PC-3 (cell line): ENCODE measurements at regions not wholly inside any gene's neighbourhood (a gene's known extent, or its start where the extent isn't known, plus 50 kb on each side); places are given as distances from the start of the nearest gene placed in this dataset.
A peak's percentile ranks its signal among the peaks of the same experiment; 100 is the strongest.
"Not testable (repeated sequence)": the region's sequence is repeated elsewhere in the genome, so short reads cannot be mapped to it uniquely, and the experiment has no call there.

Experiments used
- ATAC-seq: fragments of 200-7000 bp; cut with Tn5 transposase; 2 replicates; pipeline ENCODE4 v1.9.1; 2020; ENCODE audit warnings: mild to moderate bottlenecking, moderate library complexity
- BruUV-seq: library from RNA; stranded (reverse); fragments of 400-500 nt; replicated peaks from 2 replicates; lab custom pipeline; 2021; lab: Mats Ljungman, UMichigan
- CTCF ChIA-PET: fragments of 300-600 bp; sonication (Branson Sonifier 250); formaldehyde crosslinking; loops from one replicate; lab custom pipeline; 2022; ENCODE audit warnings: antibody characterized with exemption; lab: Charles Lee
- POLR2A ChIA-PET: fragments of 300-600 bp; sonication (Branson Sonifier 250); formaldehyde crosslinking; loops from one replicate; lab custom pipeline; 2022; ENCODE audit warnings: antibody characterized with exemption; ENCODE audit not compliant: unreplicated experiment; lab: Charles Lee
- DNase-seq: peaks from one replicate; pipeline ENCODE4 v3.0.0-alpha.2; 2015
- H2AFZ ChIP-seq: fragments of 300-600 bp; sonication (generic); 2 replicates; pipeline ENCODE4 v1.6.0; 2016; ENCODE audit warnings: antibody characterized with exemption, low read length
- H3F3A ChIP-seq: fragments of 300-600 bp; sonication (generic); one replicate; pipeline ENCODE4 v1.6.0; 2017; ENCODE audit warnings: antibody characterized with exemption, low read length, control low read depth, mild to moderate bottlenecking; ENCODE audit not compliant: unreplicated experiment
- H3K27ac ChIP-seq: fragments of 300-600 bp; sonication (generic); 2 replicates; pipeline ENCODE4 v1.5.1; 2016; ENCODE audit warnings: mild to moderate bottlenecking, low read length
- H3K27me3 ChIP-seq: fragments of 300-600 bp; sonication (generic); 2 replicates; pipeline ENCODE4 v1.6.1; 2016; ENCODE audit warnings: low read length, mixed read lengths
- H3K36me3 ChIP-seq: fragments of 300-600 bp; sonication (generic); 2 replicates; pipeline ENCODE4 v1.6.1; 2016; ENCODE audit warnings: low read depth, mixed run types, low read length, mixed read lengths
- H3K4me1 ChIP-seq: fragments of 300-600 bp; sonication (generic); 2 replicates; pipeline ENCODE4 v1.5.1; 2016; ENCODE audit warnings: low read length; ENCODE audit not compliant: insufficient read depth
- H3K4me2 ChIP-seq: fragments of 300-600 bp; sonication (generic); 2 replicates; pipeline ENCODE4 v1.6.0; 2016; ENCODE audit warnings: low read length
- H3K4me3 ChIP-seq: fragments of 300-600 bp; sonication (generic); 2 replicates; pipeline ENCODE4 v1.5.1; 2016; ENCODE audit warnings: mild to moderate bottlenecking, low read length, mixed read lengths
- H3K79me2 ChIP-seq: fragments of 300-600 bp; sonication (generic); 2 replicates; pipeline ENCODE4 v1.6.1; 2017; ENCODE audit warnings: low read length, mixed read lengths
- H3K9ac ChIP-seq: fragments of 300-600 bp; sonication (generic); 2 replicates; pipeline ENCODE4 v1.6.0; 2016; ENCODE audit warnings: mild to moderate bottlenecking, low read length
- H3K9me2 ChIP-seq: fragments of 300-600 bp; sonication (generic); replicated peaks from 2 replicates; pipeline ENCODE4 v1.6.1; 2016; ENCODE audit warnings: mixed run types, low read length, mixed read lengths
- H3K9me3 ChIP-seq: fragments of 300-600 bp; sonication (generic); 2 replicates; pipeline ENCODE4 v1.6.1; 2016; ENCODE audit warnings: low read length, mixed read lengths
- H4K20me1 ChIP-seq: fragments of 300-600 bp; sonication (generic); 2 replicates; pipeline ENCODE4 v1.6.1; 2016; ENCODE audit warnings: low read length, mixed read lengths
- EZH2 ChIP-seq: fragments of 300-600 bp; sonication (generic); IDR thresholded peaks from one replicate; pipeline ENCODE4 v1.6.1; 2017; ENCODE audit warnings: antibody characterized with exemption, mild to moderate bottlenecking, low read length; ENCODE audit not compliant: unreplicated experiment
- EZH2phosphoT487 ChIP-seq: fragments of 300-600 bp; sonication (generic); IDR thresholded peaks from 2 replicates; pipeline ENCODE4 v1.6.1; 2018; ENCODE audit warnings: mild to moderate bottlenecking, antibody characterized with exemption, low read length, borderline replicate concordance
- intact Hi-C: fragments of 100-400 bp; cut with micrococcal nuclease; formaldehyde crosslinking; loops from 2 replicates; pipeline ENCODE4 v1.9.0; 2023
- TF ChIP-seq, protein P1 (sequence below): fragments of 300-600 bp; sonication (generic); conservative IDR thresholded peaks from 2 replicates; pipeline ENCODE4 v1.5.1; 2017; ENCODE audit warnings: antibody characterized with exemption, low read depth, mild to moderate bottlenecking, low read length

DNA sequence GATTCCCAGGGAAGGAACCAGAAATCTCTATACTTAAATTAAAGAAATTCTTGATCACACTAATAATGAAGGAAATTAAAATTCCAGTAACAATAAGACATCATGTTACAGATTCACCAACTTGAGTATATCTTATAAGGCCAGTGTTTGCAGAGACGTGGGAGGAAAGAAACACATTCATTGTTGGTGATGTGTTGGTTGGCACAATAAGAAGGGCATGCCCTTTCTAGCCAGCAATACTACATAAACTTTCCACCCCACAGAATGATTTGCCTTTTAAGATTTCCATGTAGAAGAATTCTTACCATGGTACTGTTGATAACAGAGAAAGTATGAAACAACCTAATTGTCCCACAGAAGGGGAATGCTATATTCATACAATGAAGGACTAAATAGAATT lies 581.5 kb downstream of the STIM2 start:
- no TSS peak for BruUV-seq
- H3K9ac ChIP-seq: no peak overlapping the region

DNA sequence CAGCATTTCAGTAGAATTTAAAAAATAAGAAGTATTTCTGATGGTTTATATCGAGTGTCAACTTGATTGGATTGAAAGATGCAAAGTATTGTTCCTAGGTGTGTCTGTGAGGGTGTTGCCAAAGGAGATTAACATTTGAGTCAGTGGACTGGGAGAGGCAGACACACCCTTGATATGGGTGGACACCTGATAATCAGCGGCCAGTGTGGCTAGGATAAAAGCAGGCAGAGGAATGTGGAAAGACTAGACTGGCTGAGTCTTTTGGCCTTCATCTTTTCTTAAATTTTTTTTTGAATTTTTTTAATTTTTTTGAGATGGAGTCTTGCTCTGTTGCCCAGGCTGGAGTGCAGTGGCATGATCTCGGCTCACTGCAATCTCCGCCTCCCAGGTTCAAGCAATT lies 582.0 kb downstream of the STIM2 start:
- POLR2A ChIA-PET, intact Hi-C loops, BruUV-seq, H3K27me3 ChIP-seq, H2AFZ ChIP-seq, H3K4me2 ChIP-seq, H3K9me2 ChIP-seq, H3K9ac ChIP-seq, H3K27ac ChIP-seq, H4K20me1 ChIP-seq, H3K4me3 ChIP-seq, H3F3A ChIP-seq, ATAC-seq, H3K79me2 ChIP-seq, H3K9me3 ChIP-seq, H3K4me1 ChIP-seq, H3K36me3 ChIP-seq, CTCF ChIA-PET: not testable (repeated sequence)
- peak; percentile 40 for DNase-seq

More for the DNA sequence above, 581.5 kb downstream of the STIM2 start:
- H2AFZ ChIP-seq: no peak overlapping the region
- no peaks in the 10 kb centered on the region for H3F3A ChIP-seq
- no peaks in the 10 kb centered on the region for H3K9me2 ChIP-seq
- POLR2A ChIA-PET: no interaction called here
- H3K4me3 ChIP-seq: no peak overlapping the region
- CTCF ChIA-PET: no interaction called here
- H3K36me3 ChIP-seq: no peaks in the 10 kb centered on the region
- H3K79me2 ChIP-seq: no peaks in the 10 kb centered on the region
- TF ChIP-seq EZH2 (no peak), EZH2phosphoT487 (no peak)
- TF ChIP-seq, protein P1, sequence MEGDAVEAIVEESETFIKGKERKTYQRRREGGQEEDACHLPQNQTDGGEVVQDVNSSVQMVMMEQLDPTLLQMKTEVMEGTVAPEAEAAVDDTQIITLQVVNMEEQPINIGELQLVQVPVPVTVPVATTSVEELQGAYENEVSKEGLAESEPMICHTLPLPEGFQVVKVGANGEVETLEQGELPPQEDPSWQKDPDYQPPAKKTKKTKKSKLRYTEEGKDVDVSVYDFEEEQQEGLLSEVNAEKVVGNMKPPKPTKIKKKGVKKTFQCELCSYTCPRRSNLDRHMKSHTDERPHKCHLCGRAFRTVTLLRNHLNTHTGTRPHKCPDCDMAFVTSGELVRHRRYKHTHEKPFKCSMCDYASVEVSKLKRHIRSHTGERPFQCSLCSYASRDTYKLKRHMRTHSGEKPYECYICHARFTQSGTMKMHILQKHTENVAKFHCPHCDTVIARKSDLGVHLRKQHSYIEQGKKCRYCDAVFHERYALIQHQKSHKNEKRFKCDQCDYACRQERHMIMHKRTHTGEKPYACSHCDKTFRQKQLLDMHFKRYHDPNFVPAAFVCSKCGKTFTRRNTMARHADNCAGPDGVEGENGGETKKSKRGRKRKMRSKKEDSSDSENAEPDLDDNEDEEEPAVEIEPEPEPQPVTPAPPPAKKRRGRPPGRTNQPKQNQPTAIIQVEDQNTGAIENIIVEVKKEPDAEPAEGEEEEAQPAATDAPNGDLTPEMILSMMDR: no peak
- DNase-seq (peak; percentile 53), ATAC-seq (no peak)
- H3K27me3 ChIP-seq: no peaks in the 10 kb centered on the region
- H4K20me1 ChIP-seq: no peaks in the 10 kb centered on the region
- intact Hi-C loops: no loop called here
- no peaks in the 10 kb centered on the region for H3K4me1 ChIP-seq
- no peak overlapping the region for H3K27ac ChIP-seq
- no peaks in the 10 kb centered on the region for H3K9me3 ChIP-seq
- no peak overlapping the region for H3K4me2 ChIP-seq

DNA sequence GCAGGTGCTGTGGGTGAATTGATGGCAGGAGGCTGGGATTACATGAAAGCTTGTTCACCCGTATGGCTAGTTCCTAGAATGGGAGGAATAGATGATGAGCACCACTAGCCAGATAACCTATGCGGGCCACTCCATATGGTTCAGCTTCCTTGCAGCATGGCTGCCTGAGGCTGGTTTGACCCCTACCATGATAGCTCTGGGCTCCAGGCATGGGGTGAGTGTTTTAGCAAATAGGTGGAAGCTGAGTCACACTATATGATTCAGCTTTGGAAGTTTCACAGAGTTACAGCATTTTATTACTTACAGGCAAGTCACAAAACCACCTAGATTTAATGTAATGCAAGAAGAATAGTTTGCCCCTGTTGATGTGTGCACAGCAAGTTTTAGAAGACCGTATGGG lies 603.2 kb downstream of the STIM2 start:
- Histone ChIP-seq H3F3A (no peaks in the 10 kb centered on the region), H3K9me2 (no peaks in the 10 kb centered on the region), H3K4me2 (0 out of 2 replicates have a peak overlapping the region, but pooled peaks have one; percentile 20), H3K4me1 (peaks cover 14% of the 10 kb centered on the region), H3K79me2 (no peaks in the 10 kb centered on the region), H2AFZ (no peak overlapping the region), H3K9ac (no peak overlapping the region), H3K36me3 (no peaks in the 10 kb centered on the region), H3K9me3 (no peaks in the 10 kb centered on the region), H3K27me3 (no peaks in the 10 kb centered on the region), H3K27ac (peak overlapping the region; percentile 51), H4K20me1 (no peaks in the 10 kb centered on the region), H3K4me3 (no peak overlapping the region)
- no TSS peak for BruUV-seq
- ChIA-PET CTCF (no interaction called here), POLR2A (no interaction called here)
- intact Hi-C loops: no loop called here
- TF ChIP-seq EZH2phosphoT487 (no peak), EZH2 (no peak)
- TF ChIP-seq, protein P1: no peak
- DNase-seq (peak; percentile 80), ATAC-seq (peak; percentile 91)
